GM06990 (cell line): ENCODE measurements at regions not wholly inside any gene's neighbourhood (a gene's known extent, or its start where the extent isn't known, plus 50 kb on each side); places are given as distances from the start of the nearest gene placed in this dataset.

Experiments
- DNase-seq: peaks from one replicate; pipeline ENCODE4 v3.0.0-alpha.2; 2011; ENCODE audit not compliant: insufficient read length; ENCODE audit errors: extremely low read depth
- H3K27me3 ChIP-seq: replicated peaks from 2 replicates; pipeline ENCODE4 v1.6.0; 2011; ENCODE audit warnings: low read length; ENCODE audit not compliant: control insufficient read depth, insufficient read depth
- H3K36me3 ChIP-seq: 2 replicates; pipeline ENCODE4 v1.5.1; 2011; ENCODE audit warnings: low read length; ENCODE audit not compliant: control insufficient read depth, insufficient read depth
- H3K4me3 ChIP-seq: replicated peaks from 2 replicates; pipeline ENCODE4 v1.5.1; 2011; ENCODE audit warnings: low read depth, mild to moderate bottlenecking, control low read depth, low read length
- CTCF ChIP-seq: IDR thresholded peaks from 2 replicates; pipeline ENCODE4 v1.5.1; 2011; ENCODE audit warnings: low read length, control low read depth, mild to moderate bottlenecking, inconsistent platforms; ENCODE audit not compliant: insufficient read depth, poor library complexity, severe bottlenecking

- Histone ChIP-seq H3K36me3 (no peaks in the 10 kb centered on the region), H3K27me3 (no peaks in the 10 kb centered on the region), H3K4me3 (no peak overlapping the region)
- TF ChIP-seq CTCF: no peak
- no peak for DNase-seq
These were observed 68.4 kb upstream of the IZUMO3 start for GRCh38 chr9:24614070-24614469.

GRCh38 chr9:24608599-24608998 lies 62.9 kb upstream of the IZUMO3 start:
- TF ChIP-seq CTCF: no peak
- DNase-seq: no peak
- no peaks in the 10 kb centered on the region for H3K36me3 ChIP-seq
- H3K27me3 ChIP-seq: no peaks in the 10 kb centered on the region
- no peak overlapping the region for H3K4me3 ChIP-seq

GRCh38 chr9:24602693-24603352 lies 57.1 kb upstream of the IZUMO3 start:
- no peak overlapping the region for H3K4me3 ChIP-seq
- H3K36me3 ChIP-seq: no peaks in the 10 kb centered on the region
- no peak for DNase-seq
- no peaks in the 10 kb centered on the region for H3K27me3 ChIP-seq
- TF ChIP-seq CTCF: no peak
